ENCODE measurements at regions not wholly inside any gene's neighbourhood (a gene's known extent, or its start where the extent isn't known, plus 50 kb on each side); places are given as distances from the start of the nearest gene placed in this dataset.

GRCh38 chr1:83100133-83100532 lies 898.8 kb downstream of the TTLL7 start:
- Mint-ChIP-seq H3K27ac (ENCODE audit: unreplicated experiment) (no peak overlapping the region), H3K27me3 (ENCODE audit: low read depth) (no peaks in the 10 kb centered on the region), H3K9me3 (peaks cover 2% of the 10 kb centered on the region)

GRCh38 chr1:83098791-83099190 lies 900.1 kb downstream of the TTLL7 start:
- Mint-ChIP-seq H3K9me3 (peaks cover 7% of the 10 kb centered on the region), H3K4me1 (peaks cover 33% of the 10 kb centered on the region), H3K4me3 (no peak overlapping the region), H3K27ac (ENCODE audit: unreplicated experiment) (no peak overlapping the region), H3K36me3 (ENCODE audit: low read depth) (peaks cover 18% of the 10 kb centered on the region), H3K27me3 (ENCODE audit: low read depth) (no peaks in the 10 kb centered on the region)
- DNase-seq (ENCODE audit: low read depth, low spot score) = no peak
- TF ChIP-seq CTCF (conservative IDR thresholded peaks at IDR 0.05) = no peak

More at GRCh38 chr1:83100133-83100532, 898.8 kb downstream of the TTLL7 start:
- DNase-seq (ENCODE audit: low read depth, low spot score) = no peak
- peaks cover 23% of the 10 kb centered on the region for H3K4me1 Mint-ChIP-seq
- H3K36me3 Mint-ChIP-seq (ENCODE audit: low read depth) = peaks cover 13% of the 10 kb centered on the region
- H3K4me3 Mint-ChIP-seq = no peak overlapping the region
- no peak for TF ChIP-seq CTCF (conservative IDR thresholded peaks at IDR 0.05)

DNA sequence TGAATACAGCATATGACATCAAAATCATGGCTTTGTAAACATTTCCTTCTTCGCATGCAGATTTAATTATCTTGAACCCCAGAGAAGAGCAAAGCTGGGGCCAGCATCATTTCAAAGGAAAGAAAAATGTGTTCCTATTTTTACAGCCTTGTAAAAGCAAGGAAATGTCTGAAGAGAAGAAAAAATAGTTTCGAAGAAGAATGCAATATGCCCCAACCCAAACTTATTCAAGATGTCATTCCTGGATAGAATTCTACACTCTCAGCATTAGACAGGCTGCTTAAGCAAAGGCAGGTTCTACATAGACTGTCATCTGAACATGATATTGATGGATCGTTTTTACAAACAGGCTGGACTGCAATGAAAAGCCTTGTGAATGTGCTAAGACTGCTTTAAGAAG lies 900.8 kb downstream of the TTLL7 start:
- peaks cover 18% of the 10 kb centered on the region for H3K36me3 Mint-ChIP-seq (ENCODE audit: low read depth)
- no peak overlapping the region for H3K27ac Mint-ChIP-seq (ENCODE audit: unreplicated experiment)
- no peak overlapping the region for H3K4me3 Mint-ChIP-seq
- peaks cover 30% of the 10 kb centered on the region for H3K4me1 Mint-ChIP-seq
- TF ChIP-seq CTCF (conservative IDR thresholded peaks at IDR 0.05) = no peak
- H3K9me3 Mint-ChIP-seq = peaks cover 7% of the 10 kb centered on the region
- DNase-seq (ENCODE audit: low read depth, low spot score) = no peak
- no peaks in the 10 kb centered on the region for H3K27me3 Mint-ChIP-seq (ENCODE audit: low read depth)

DNA sequence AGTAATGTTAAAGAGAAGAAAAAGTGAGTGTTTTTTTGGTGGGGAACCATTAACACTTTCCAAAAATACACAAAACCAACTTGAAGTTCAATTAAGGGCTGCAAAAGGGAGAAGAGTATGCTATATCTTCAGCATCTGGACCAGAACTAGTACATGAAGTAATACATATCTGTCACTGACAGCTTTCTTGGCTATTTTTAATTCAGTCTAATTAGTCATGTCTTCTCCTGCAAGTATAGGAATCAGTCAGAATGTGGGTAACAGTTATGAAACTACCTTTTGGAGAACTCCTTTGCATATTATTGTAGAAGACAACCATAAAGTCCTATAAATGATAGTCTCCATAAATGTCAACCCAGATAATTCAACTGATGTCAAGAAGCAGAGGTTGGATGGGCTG lies 901.2 kb downstream of the TTLL7 start:
- no peak for DNase-seq (ENCODE audit: low read depth, low spot score)
- no peak overlapping the region for H3K4me3 Mint-ChIP-seq
- no peaks in the 10 kb centered on the region for H3K27me3 Mint-ChIP-seq (ENCODE audit: low read depth)
- no peak overlapping the region for H3K27ac Mint-ChIP-seq (ENCODE audit: unreplicated experiment)
- H3K4me1 Mint-ChIP-seq = peaks cover 26% of the 10 kb centered on the region
- no peak for TF ChIP-seq CTCF (conservative IDR thresholded peaks at IDR 0.05)
- peaks cover 7% of the 10 kb centered on the region for H3K9me3 Mint-ChIP-seq
- peaks cover 18% of the 10 kb centered on the region for H3K36me3 Mint-ChIP-seq (ENCODE audit: low read depth)

DNA sequence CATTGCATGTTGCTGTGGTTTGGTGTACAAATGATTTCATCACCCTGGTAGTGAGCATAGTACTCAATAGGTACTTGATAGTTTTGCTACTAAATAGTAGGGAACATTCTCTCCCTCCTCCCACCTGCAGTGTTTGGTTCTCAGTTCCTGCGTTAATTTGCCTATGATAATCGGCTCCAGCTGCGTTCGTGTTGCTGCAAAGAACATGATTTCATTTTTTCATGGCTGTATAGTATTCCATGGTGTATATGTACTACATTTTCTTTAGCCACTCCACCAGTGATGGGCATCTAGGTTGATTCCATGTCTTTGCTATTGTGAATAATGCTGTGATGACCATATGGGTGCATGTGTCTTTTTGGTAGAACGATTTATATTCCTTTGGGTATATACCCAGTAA lies 903.4 kb downstream of the TTLL7 start:
- TF ChIP-seq CTCF (conservative IDR thresholded peaks at IDR 0.05) = no peak
- peaks cover 18% of the 10 kb centered on the region for H3K36me3 Mint-ChIP-seq (ENCODE audit: low read depth)
- peaks cover 7% of the 10 kb centered on the region for H3K9me3 Mint-ChIP-seq
- no peak overlapping the region for H3K4me3 Mint-ChIP-seq
- H3K4me1 Mint-ChIP-seq = peaks cover 13% of the 10 kb centered on the region
- no peak for DNase-seq (ENCODE audit: low read depth, low spot score)
- H3K27me3 Mint-ChIP-seq (ENCODE audit: low read depth) = no peaks in the 10 kb centered on the region
- H3K27ac Mint-ChIP-seq (ENCODE audit: unreplicated experiment) = no peak overlapping the region

GRCh38 chr1:83090195-83090594 lies 908.7 kb downstream of the TTLL7 start:
- no peak overlapping the region for H3K27ac Mint-ChIP-seq (ENCODE audit: unreplicated experiment)
- H3K4me1 Mint-ChIP-seq = peaks cover 12% of the 10 kb centered on the region

More at GRCh38 chr1:83090195-83090594, 908.7 kb downstream of the TTLL7 start:
- TF ChIP-seq CTCF (conservative IDR thresholded peaks at IDR 0.05) = no peak
- H3K4me3 Mint-ChIP-seq = no peak overlapping the region
- H3K36me3 Mint-ChIP-seq (ENCODE audit: low read depth) = peaks cover 10% of the 10 kb centered on the region
- no peak for DNase-seq (ENCODE audit: low read depth, low spot score)
- peaks cover 5% of the 10 kb centered on the region for H3K9me3 Mint-ChIP-seq
- H3K27me3 Mint-ChIP-seq (ENCODE audit: low read depth) = no peaks in the 10 kb centered on the region
